ENCODE measurements at regions not wholly inside any gene's neighbourhood (a gene's known extent, or its start where the extent isn't known, plus 50 kb on each side); places are given as distances from the start of the nearest gene placed in this dataset.
A peak's percentile ranks its signal among the peaks of the same experiment; 100 is the strongest.

GRCh38 chr3:4139462-4140140, 163.6 kb upstream of the SETMAR start:
- no peaks in the 10 kb centered on the region for H3K36me3 ChIP-seq
- no peak overlapping the region for H3K4me3 ChIP-seq
- H3K27me3 ChIP-seq, result no peaks in the 10 kb centered on the region
- H3K27ac ChIP-seq, result no peak overlapping the region
- DNase-seq, result peak in 1 of 2 donors; percentile 75
- peaks cover 0 to 3% (median 0%) of the 10 kb centered on the region in 4 donors for H3K4me1 ChIP-seq
- 22 to 44% (median 37%) methylated on average over 3 of the region's 3 CpGs for WGBS, 5 donors
- no peaks in the 10 kb centered on the region for H3K9me3 ChIP-seq
- TF ChIP-seq CTCF (IDR thresholded peaks at IDR 0.05) (no peak), EP300 (IDR thresholded peaks at IDR 0.05) (no peak)
- intact Hi-C loops (cut with DNase I; ENCODE audit: low total_unique reads), result no loop called here

GRCh38 chr3:4140921-4141320, 162.2 kb upstream of the SETMAR start:
- no peaks in the 10 kb centered on the region for H3K9me3 ChIP-seq
- H3K36me3 ChIP-seq, result no peaks in the 10 kb centered on the region
- no peak overlapping the region for H3K27ac ChIP-seq
- no peak for DNase-seq
- 10 to 26% (median 22%) methylated on average over 1 of the region's 1 CpG for WGBS, 5 donors
- H3K4me3 ChIP-seq, result no peak overlapping the region
- H3K4me1 ChIP-seq, result peaks cover 0 to 3% (median 0%) of the 10 kb centered on the region in 4 donors
- H3K27me3 ChIP-seq, result no peaks in the 10 kb centered on the region
- TF ChIP-seq CTCF (IDR thresholded peaks at IDR 0.05), result no peak
- TF ChIP-seq EP300 (IDR thresholded peaks at IDR 0.05), result no peak
- TF ChIP-seq POLR2A (IDR thresholded peaks at IDR 0.05), result no peak
- no peak for TF ChIP-seq POLR2AphosphoS5 (IDR thresholded peaks at IDR 0.05)
- intact Hi-C loops (cut with DNase I; ENCODE audit: low total_unique reads), result no loop called here

- Histone ChIP-seq H3K9me3 (no peaks in the 10 kb centered on the region), H3K36me3 (no peaks in the 10 kb centered on the region), H3K27me3 (no peaks in the 10 kb centered on the region), H3K4me3 (no peak overlapping the region), H3K27ac (no peak overlapping the region), H3K4me1 (no peaks in the 10 kb centered on the region)
- no peak for DNase-seq
- TF ChIP-seq POLR2AphosphoS5 (IDR thresholded peaks at IDR 0.05), result no peak
- 73 to 85% (median 82%) methylated on average over 3 of the region's 3 CpGs for WGBS, 5 donors
- intact Hi-C loops (cut with DNase I; ENCODE audit: low total_unique reads), result no loop called here
These were observed 155.5 kb upstream of the SETMAR start for GRCh38 chr3:4147556-4148118.

DNA sequence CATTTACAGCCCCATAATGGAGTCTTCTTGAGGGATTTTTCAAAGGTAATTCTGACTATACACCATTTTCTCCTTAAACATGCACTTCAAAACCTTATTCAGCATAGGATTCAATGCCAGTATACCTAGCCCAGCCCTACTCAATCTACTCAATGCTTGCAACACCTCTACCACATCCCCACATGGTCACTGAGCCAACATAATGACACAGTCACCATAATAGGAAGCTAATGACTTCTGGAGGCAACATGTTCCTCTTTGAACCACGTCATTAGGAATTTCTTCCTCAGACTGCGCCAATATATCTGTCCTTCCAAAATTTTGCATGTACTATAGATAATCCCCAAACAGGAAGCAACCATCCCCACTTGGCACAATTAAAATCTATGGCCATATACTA, 153.9 kb upstream of the SETMAR start:
- no peak for DNase-seq
- H3K36me3 ChIP-seq, result no peaks in the 10 kb centered on the region
- intact Hi-C loops (cut with DNase I; ENCODE audit: low total_unique reads), result no loop called here
- no peak overlapping the region for H3K4me3 ChIP-seq
- H3K27ac ChIP-seq, result no peak overlapping the region
- no peaks in the 10 kb centered on the region for H3K9me3 ChIP-seq
- no peak for TF ChIP-seq EP300 (IDR thresholded peaks at IDR 0.05)
- TF ChIP-seq POLR2AphosphoS5 (IDR thresholded peaks at IDR 0.05), result no peak
- TF ChIP-seq CTCF (IDR thresholded peaks at IDR 0.05), result no peak
- TF ChIP-seq POLR2A (IDR thresholded peaks at IDR 0.05), result no peak
- no peaks in the 10 kb centered on the region for H3K27me3 ChIP-seq
- no peaks in the 10 kb centered on the region for H3K4me1 ChIP-seq
- 81 to 95% (median 89%) methylated on average over 2 of the region's 2 CpGs for WGBS, 5 donors

- no peaks in the 10 kb centered on the region for H3K36me3 ChIP-seq
- no peaks in the 10 kb centered on the region for H3K9me3 ChIP-seq
- H3K27me3 ChIP-seq, result no peaks in the 10 kb centered on the region
- TF ChIP-seq EP300 (IDR thresholded peaks at IDR 0.05), result no peak
- TF ChIP-seq CTCF (IDR thresholded peaks at IDR 0.05), result no peak
- TF ChIP-seq POLR2AphosphoS5 (IDR thresholded peaks at IDR 0.05), result no peak
- TF ChIP-seq POLR2A (IDR thresholded peaks at IDR 0.05), result no peak
- no peak overlapping the region for H3K27ac ChIP-seq
- DNase-seq, result no peak
- WGBS, 5 donors, result 85 to 92% (median 88%) methylated on average over 5 of the region's 5 CpGs
- intact Hi-C loops (cut with DNase I; ENCODE audit: low total_unique reads), result no loop called here
- no peaks in the 10 kb centered on the region for H3K4me1 ChIP-seq
- no peak overlapping the region for H3K4me3 ChIP-seq
These were observed 152.4 kb upstream of the SETMAR start for GRCh38 chr3:4150816-4151215.
